Activated CD8-positive, alpha-beta memory T cell treated with anti-CD3 and anti-CD28 coated beads for 36 hours (primary cell): ENCODE measurements at regions not wholly inside any gene's neighbourhood (a gene's known extent, or its start where the extent isn't known, plus 50 kb on each side); places are given as distances from the start of the nearest gene placed in this dataset.
"Not testable (repeated sequence)": the region's sequence is repeated elsewhere in the genome, so short reads cannot be mapped to it uniquely, and the experiment has no call there.

ENCODE experiments used
- CTCF ChIA-PET: fragments of 350-600 bp; sonication (Branson Sonifier 250); formaldehyde crosslinking; loops from one replicate; lab custom pipeline; 2021; ENCODE audit warnings: antibody characterized with exemption; lab: Charles Lee
- POLR2A ChIA-PET: fragments of 350-600 bp; sonication (Branson Sonifier 250); formaldehyde crosslinking; loops from one replicate; lab custom pipeline; 2021; ENCODE audit warnings: antibody characterized with exemption; lab: Charles Lee

DNA sequence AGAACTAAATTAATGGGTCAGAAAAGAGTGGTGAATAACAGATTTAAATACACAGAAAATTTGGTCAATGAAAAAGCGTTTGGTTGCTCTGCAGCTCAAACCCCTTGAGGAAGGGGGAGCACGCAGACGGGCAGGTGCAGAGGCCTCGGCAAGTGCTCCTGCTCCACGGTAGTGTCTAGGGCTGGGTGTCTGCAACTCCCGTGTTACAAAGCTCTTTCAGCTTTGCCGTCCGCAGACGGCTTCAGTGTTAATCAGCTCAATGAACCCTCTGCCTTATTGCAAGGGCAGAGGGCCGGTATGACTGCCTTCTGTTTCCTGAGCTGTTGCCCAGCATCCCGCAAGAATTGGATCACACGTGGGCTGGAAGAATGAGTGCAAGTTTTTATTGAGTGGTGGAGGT lies 125.7 kb upstream of the TRHDE start:
- POLR2A ChIA-PET: no interaction called here
- CTCF ChIA-PET: no interaction called here

DNA sequence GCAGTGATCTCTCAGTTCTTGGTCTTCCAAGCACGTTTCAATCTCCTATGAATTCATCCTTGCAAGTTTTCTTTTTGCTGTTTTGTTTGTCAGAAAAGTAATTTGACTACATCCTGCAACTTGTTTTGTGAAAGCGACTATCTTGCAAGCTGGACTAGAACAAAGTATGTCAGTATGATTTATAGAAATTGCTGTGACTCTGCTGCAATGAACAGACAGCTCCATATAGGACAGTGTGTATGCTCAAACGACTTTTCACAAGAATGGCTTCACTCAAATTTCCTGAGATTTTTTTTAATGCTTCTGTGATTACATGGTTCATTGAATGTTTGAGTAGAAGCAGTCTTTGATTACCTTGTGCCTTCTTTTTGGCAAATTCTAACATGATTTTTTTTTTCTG lies 123.5 kb upstream of the TRHDE start:
- ChIA-PET POLR2A (no interaction called here), CTCF (no interaction called here)

DNA sequence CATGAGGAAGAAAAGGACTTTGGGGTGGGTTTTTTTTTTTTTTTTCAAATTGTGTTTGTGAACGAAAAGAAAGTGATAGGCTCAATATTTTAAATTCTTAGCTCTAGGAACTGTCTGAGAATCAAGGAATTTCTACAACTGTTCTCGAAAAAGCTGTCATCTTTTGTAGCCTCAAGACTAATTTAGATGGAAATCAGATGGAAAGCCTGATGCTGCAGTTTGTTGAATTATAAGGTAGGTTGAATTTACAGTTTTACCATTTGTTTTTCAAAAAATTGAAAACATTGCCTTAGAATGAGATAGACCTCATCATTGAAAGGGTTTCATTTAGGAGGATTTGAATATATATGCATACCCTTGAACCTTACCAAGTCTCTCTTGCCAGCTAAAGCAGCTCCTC lies 109.3 kb upstream of the TRHDE start:
- POLR2A ChIA-PET: no interaction called here
- CTCF ChIA-PET: interaction anchor here (0.7 kb wide), 1 partner anchor 244 kb away, joined by 3 read pairs; no protein-coding TSS in a partner anchor

DNA sequence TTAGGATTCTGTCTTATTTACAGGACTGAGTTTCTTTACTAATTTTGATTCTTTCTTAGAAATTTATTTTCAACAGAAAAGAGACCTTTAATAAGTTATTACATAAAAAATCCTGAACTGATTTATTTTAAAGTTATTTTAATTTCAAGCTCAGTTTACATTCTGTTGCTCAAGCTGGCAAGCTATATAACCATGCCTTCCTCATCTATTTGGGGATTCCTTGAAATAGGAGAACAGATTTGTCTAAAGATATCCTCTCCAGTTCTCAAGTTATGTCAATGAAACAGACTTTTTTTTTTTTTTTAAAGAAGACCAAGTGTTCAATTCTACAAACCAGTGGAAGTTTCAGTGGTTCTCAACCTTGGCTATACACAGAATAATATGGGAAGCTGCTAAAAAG lies 103.3 kb upstream of the TRHDE start:
- ChIA-PET CTCF (no interaction called here), POLR2A (no interaction called here)

DNA sequence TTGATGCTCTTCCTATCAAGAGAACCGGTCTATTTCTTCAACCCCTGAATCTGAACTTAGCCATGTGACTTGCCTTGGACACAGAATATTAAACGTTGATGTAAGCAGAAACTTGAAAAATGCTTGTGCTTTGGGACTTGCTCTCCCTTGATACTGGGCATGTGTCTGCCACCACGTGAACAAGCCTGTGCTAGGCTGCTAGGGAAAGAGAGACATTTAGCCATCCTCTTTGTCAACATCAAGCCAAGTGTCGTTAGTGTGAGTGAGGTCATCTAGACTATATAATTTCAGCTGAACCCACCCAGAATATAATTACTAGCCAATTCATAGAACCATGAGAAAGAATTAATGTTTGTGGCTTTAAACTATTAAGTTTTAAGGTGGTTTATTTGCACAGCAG lies 98.2 kb upstream of the TRHDE start:
- ChIA-PET POLR2A (no interaction called here), CTCF (no interaction called here)

DNA sequence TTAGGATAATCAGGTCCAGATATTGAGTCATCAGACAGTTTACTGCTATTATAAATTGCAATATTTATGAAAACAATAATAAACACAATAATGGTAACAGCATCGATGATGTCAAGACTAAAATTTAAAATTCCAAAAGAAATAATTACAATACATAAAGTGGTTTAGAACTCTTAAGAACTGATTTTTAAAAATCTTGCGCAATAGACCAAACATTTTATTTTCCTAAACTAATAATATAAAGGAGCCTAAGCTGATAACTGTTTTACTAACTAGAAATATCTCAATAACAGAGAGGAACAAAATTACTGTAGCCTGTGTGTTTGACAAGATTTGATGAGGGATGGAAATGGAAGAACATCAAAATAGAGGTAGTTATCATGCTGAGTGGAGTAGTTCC lies 93.9 kb upstream of the TRHDE start:
- POLR2A ChIA-PET: no interaction called here
- CTCF ChIA-PET: interaction anchor here (0.6 kb wide), 1 partner anchor 403 kb away, joined by 4 read pairs; no protein-coding TSS in a partner anchor

DNA sequence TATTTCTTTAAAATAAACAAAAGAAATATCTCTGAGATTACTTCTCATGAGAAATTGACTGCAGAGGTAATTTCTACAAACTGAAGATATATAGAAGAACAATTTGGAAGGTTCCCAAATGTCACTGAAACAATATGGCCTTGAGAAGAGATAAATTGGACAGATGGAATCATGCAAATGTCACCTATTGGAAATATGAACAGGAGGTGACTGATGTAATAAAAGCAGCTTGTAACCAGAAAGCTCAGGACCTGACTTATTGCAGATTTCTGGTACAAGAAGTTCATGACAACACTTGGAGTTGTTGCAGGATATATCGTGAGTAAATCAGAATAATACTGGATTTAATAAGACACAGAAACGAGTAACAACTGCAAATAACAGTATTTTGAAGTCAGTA lies 93.3 kb upstream of the TRHDE start:
- ChIA-PET POLR2A (no interaction called here), CTCF (interaction anchor here (0.6 kb wide), 1 partner anchor 403 kb away, joined by 4 read pairs; no protein-coding TSS in a partner anchor)

DNA sequence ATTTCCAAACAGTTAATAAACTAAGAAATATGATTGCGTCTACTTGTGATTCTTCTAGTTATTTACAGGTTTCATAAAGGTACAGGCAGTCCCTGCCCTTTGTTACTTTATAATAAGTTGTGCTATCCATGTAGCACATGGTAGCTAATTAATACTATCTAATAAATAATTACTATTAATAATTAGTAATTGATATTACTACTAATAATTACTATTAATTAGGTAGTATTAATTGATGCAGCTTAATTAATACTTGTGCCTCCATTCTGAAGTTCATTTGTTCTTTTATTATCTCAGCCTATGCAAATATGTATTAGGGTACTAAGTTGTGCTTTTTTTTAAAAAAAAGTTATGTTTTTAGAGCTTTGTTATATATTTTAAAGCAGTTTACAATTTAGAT lies 92.3 kb upstream of the TRHDE start:
- CTCF ChIA-PET: no interaction called here
- POLR2A ChIA-PET: no interaction called here

DNA sequence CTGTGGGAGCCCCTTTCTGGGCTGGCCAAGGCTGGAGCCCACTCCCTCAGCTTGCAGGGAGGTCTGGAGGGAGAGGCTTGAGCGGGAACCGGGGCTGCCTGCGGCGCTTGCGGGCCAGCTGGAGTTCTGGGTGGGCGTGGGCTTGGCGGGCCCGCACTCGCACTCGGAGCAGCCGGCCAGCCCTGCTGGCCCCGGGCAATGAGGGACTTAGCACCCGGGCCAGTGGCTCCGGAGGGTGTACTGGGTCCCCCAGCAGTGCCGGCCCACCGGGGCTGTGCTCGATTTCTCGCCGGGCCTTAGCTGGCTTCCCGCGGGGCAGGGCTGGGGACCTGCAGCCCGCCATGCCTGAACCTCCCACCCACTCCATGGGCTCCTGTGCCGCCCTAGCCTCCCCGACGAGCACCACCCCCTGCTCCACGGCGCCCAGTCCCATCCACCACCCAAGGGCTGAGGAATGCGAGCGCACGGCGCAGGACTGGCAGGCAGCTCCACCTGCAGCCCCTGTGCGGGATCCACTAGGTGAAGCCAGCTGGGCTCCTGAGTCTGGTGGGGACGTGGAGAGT lies 87.1 kb upstream of the TRHDE start:
- POLR2A ChIA-PET, CTCF ChIA-PET: not testable (repeated sequence)

DNA sequence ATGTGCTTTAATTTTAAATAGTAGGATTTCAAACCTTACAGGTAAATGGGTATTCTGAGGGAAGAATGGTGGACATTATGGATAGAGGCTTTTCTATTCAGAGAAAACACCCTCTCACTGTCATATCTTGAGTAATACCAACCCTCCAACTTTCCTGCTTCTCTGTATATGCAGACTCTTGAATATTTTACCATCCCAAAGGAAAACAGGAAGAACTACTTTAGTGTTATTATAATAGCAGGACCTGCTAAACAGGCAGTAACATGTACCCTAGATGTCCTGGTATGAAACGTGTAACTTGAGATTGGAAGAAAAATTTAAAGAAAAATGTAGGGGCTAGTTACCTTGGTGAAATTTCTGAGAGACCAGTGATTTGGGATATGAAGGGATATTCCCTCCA lies 82.9 kb upstream of the TRHDE start:
- ChIA-PET CTCF (no interaction called here), POLR2A (no interaction called here)

DNA sequence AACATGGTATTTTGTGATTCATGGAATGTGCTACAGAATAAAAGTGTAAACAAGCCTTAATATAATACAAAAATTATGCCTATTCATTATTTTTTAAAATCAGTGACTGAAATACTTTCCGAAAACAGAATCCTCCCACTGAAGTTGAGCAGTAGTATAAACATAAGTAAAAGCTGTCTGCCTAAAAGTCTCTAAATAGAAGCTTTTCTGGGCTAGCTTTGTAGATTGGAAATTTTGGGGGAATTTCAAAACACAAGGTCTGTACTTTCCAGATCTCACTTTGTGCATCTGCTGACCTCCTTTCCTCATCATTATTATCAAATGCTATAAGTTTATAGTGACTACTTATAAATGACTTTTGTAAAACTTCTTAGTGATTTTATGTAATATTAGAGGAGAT lies 80.4 kb upstream of the TRHDE start:
- CTCF ChIA-PET: no interaction called here
- POLR2A ChIA-PET: no interaction called here

DNA sequence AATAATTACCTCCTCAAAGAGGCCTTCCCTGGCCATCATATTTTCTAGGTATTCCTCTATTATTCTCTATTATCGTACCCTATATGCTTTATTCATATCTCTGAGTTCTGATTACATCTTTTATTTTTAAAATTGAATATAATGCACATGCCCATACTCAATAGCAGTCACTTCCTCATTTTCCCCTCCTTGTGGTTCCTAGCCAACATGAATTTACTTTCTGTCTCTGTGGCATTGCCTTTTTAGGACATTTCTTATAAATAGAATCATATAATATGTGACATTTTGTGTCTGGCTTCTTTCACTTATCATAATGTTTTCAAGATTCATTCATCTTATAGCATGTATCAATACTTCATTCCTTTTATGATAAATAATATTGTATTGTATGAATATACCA lies 74.4 kb upstream of the TRHDE start:
- POLR2A ChIA-PET: no interaction called here
- CTCF ChIA-PET: no interaction called here

DNA sequence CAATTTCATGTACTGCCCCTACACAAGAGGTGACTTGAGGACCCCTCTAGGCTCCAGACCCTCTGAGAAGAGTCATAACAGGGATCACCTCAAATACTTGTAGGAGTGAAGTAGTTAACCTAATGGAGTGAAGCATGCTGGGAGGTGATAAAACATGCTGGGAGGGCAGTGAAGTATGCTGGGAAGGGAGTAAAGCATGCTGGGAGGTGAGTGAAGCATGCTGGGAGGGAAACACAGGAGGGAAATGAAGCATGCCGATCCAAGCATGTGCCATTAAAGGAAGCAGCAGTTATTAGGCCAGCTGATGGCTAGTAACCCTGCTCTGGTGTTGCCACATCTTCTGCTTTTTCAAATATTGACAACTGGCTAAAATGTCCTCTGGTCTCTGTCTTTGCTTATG lies 70.7 kb upstream of the TRHDE start:
- ChIA-PET CTCF (no interaction called here), POLR2A (no interaction called here)

DNA sequence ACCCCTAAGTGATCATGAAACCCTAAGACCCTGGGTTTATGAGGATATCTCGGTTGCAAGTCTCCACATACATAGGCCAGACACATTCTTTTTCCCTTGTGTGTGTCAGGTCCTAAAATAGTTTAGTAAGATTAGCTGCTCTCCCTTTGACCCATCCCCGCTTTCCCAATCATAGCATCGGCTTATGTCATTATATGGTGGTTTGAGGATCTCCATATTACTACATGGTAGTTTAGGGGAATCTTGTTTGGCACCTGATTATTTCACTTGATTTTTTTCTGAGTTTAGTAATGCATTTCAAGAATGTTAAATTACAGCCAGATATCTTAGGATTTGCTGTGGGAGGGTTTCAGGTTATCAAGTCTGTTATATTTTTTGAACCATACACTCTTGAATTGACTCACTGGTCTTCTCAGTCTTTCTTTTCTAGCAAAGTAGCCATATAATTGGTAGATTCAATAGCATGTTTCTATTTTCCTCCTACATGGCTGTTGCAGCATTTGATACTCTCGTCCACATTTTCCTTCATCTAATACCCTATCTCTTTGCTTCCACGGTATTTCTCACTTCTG lies 68.3 kb upstream of the TRHDE start:
- POLR2A ChIA-PET: no interaction called here
- CTCF ChIA-PET: no interaction called here

DNA sequence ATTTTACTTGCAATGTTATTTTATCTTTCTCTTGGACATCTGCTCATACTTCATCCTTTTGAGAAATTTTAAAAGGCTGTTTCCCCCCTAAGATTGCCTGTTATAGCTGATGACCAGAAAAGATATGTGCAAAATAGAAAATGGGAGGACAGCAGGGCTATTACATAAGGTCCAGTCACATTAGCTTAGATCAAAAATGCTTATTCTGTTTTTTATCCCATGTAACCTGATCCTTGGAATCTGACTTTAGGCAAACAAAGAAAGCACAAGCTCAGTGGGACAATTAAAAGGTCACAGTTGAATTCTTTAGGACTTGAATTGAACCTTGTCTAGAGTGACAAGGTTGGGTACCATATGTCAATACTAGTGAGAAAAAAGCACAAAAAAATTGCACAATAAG lies 65.1 kb upstream of the TRHDE start:
- ChIA-PET POLR2A (no interaction called here), CTCF (no interaction called here)

DNA sequence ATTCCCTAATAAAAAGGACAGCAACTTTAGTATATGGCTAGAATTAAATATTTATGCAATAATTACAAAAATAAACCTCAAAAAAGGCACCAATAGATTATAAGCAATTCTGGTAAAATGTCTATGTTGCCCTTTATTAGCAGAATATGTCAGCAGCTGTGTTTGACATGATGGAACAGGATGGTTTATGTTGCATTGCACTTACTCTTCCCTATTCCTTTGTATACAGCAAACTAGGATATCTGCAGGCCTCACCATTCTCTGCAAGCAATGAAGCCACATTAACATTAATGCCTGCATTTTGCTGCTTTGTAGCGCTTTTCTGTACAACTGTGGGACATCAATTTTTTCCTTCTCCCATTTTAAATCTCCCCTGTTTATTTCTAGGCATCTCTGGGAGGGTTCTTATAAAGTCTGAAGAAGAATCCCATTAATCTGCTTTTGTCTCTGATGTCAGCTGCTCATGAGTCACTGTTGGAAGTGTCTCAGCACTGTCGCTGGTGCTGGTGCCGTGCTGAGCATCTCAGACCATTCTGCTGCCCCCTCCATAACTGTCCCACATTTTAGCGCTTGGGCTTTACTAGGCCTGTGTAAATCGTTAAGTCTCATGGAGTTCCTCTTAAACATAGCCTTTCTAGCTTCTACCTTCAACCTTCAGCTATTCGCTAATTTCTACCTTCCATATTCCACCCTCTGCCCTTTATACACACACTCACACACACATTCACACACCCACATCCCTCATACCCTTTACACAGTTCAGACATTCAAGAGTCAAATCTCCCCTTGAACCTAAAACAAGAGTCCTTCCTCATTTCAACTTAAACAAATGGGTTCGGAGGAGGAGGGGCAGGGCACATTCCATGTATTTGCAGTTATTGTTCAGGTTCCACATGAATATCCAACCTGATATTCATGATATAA lies 64.4 kb upstream of the TRHDE start:
- CTCF ChIA-PET: no interaction called here
- POLR2A ChIA-PET: no interaction called here

DNA sequence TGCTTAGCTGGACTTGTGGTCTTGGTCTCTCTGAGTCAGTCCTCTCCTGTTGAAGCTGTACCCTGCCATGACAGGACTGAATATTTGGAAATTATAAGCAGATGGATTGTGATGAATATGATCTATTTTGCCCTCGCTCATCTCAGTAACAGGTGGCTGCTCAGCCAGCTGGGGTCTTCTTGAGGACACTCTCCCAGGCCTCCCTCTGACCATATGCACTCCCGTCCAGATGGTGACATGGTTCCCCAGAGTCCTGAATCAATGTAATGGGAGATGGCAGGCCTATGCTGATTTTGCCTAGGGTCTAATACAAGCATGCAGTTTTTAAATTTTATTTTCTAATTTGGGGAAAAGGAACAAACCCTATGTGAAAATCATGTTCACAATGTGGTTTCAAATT lies 63.1 kb upstream of the TRHDE start:
- ChIA-PET POLR2A (no interaction called here), CTCF (no interaction called here)

DNA sequence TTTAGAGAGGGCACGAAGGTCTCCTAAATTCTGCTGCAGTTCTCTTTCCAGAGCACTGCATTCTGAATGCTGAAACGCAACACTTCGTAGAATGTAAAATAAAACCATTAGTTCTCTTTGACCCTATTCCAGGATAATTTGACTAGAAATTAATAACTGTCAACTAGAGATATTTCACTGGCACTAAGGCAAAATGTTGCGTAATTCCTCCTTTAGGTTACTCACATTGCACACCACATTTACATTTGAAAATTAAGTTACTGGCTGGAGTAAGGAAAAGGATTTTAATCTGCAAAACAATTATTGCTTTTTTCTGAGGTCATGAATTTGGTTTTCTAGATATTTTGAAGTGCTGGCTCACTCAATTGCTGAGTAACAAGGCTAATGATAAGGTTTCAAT lies 58.0 kb upstream of the TRHDE start:
- ChIA-PET CTCF (no interaction called here), POLR2A (no interaction called here)

DNA sequence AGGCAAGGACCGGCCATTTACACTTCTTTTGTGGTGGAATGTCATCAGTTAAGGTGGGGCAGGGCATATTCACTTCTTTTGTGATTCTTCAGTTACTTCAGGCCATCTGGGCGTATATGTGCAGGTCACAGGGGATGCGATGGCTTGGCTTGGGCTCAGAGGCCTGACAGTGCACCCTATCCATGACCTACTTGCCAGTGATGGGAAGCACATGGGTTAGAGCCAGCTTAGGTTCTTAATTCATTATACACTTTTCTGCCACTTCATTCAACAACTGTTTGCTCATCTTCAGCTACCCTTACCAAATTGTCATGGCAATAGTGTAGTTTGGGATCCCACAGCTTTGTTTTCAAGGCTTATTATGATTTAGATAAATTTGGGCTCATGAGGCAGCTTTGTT lies 56.9 kb upstream of the TRHDE start:
- CTCF ChIA-PET, POLR2A ChIA-PET: not testable (repeated sequence)

DNA sequence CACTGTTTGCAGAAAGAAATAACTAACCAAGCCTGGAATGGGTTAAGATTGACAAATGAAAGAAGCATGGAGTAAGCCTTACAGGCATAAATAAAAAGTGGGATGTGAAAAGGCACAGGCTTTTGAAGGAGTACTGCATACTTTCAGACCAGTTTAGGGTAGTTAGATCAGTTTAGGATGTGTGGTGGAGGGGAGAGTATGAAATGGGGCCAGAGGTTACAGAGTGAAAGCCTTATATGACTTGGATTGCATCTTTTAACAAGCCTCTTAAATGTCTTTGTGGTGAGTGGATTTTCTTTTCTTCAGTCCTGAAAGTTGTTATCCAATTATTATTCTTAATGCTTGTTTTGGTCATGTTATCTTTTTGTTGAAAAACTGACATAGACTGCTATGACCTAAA lies 52.2 kb upstream of the TRHDE start:
- CTCF ChIA-PET: no interaction called here
- POLR2A ChIA-PET: no interaction called here
